Endothelial cell of umbilical vein (primary cell): ENCODE measurements at regions not wholly inside any gene's neighbourhood (a gene's known extent, or its start where the extent isn't known, plus 50 kb on each side); places are given as distances from the start of the nearest gene placed in this dataset.

Experiments
- BruUV-seq: library from RNA; stranded (reverse); fragments of 400-500 nt; replicated peaks from 2 replicates; lab custom pipeline; 2021; lab: Mats Ljungman, UMichigan
- CTCF ChIA-PET: fragments of 300-600, 350-600 bp; sonication (Branson Sonifier 250); formaldehyde crosslinking; loops from one replicate; lab custom pipeline; 2021; ENCODE audit warnings: antibody characterized with exemption, inconsistent platforms; lab: Charles Lee
- POLR2A ChIA-PET: fragments of 300-600, 350-600 bp; sonication (Branson Sonifier 250); formaldehyde crosslinking; loops from one replicate; lab custom pipeline; 2021; ENCODE audit warnings: antibody characterized with exemption, inconsistent platforms; lab: Charles Lee
- DNase-seq: peaks from one replicate; pipeline ENCODE4 v3.0.0-alpha.2; 2011; ENCODE audit warnings: low read depth, low spot score
- FAIRE-seq: peaks from 2 replicates; lab custom pipeline; 2011; peaks lifted over from hg19 to GRCh38; lab: Jason Lieb, UNC
- H2AFZ ChIP-seq: 2 replicates; pipeline ENCODE4 v1.6.0; 2012; ENCODE audit warnings: low read depth, low read length, control low read depth, inconsistent platforms
- H3K27ac ChIP-seq: 2 replicates; pipeline ENCODE4 v1.5.1; 2011; ENCODE audit warnings: low read depth, mild to moderate bottlenecking, control low read depth, low read length, moderate library complexity; ENCODE audit not compliant: insufficient read depth
- H3K27me3 ChIP-seq, 2 experiments: 2 replicates each; pipeline versions ENCODE4 v1.6.0 to v1.6.1; 2011; ENCODE audit warnings: low read length in 2 of 2, mixed read lengths in 1 of 2; ENCODE audit not compliant: control insufficient read depth in 2 of 2, insufficient read depth in 2 of 2
- H3K36me3 ChIP-seq, 2 experiments: 2 replicates in 1 of 2; 3 replicates in 1 of 2; pipeline ENCODE4 v1.5.1; 2011; ENCODE audit warnings: low read length in 2 of 2, mild to moderate bottlenecking in 1 of 2, moderate library complexity in 1 of 2; ENCODE audit not compliant: control insufficient read depth in 2 of 2, insufficient read depth in 2 of 2; ENCODE audit errors: extremely low read depth in 1 of 2
- H3K4me1 ChIP-seq: 3 replicates; pipeline ENCODE4 v1.5.1; 2011; ENCODE audit warnings: mild to moderate bottlenecking, low read length; ENCODE audit not compliant: control insufficient read depth, insufficient read depth; ENCODE audit errors: extremely low read depth
- H3K4me2 ChIP-seq: 2 replicates; pipeline ENCODE4 v1.6.1; 2011; ENCODE audit warnings: low read length, control low read depth, mixed read lengths; ENCODE audit not compliant: insufficient read depth
- H3K4me3 ChIP-seq, 3 experiments: fragments of 200-600 bp in 1 of 3; sonication (generic), shearing (Covaris generic) in 1 of 3; replicated peaks in 1 of 3; 2 replicates each; pipeline ENCODE4 v1.5.1; 2011 to 2016; ENCODE audit warnings: control low read depth in 3 of 3, low read length in 3 of 3, mild to moderate bottlenecking in 2 of 3, inconsistent platforms in 1 of 3, low read depth in 1 of 3, moderate library complexity in 1 of 3; ENCODE audit not compliant: insufficient read depth in 1 of 3
- H3K79me2 ChIP-seq: 2 replicates; pipeline ENCODE4 v1.6.0; 2012; ENCODE audit warnings: low read length, inconsistent platforms; ENCODE audit not compliant: control insufficient read depth, insufficient read depth
- H3K9ac ChIP-seq: replicated peaks from 2 replicates; pipeline ENCODE3; 2011; ENCODE audit warnings: low read length, control low read depth; ENCODE audit not compliant: insufficient read depth; ENCODE audit errors: extremely low read depth
- H3K9me1 ChIP-seq: replicated peaks from 3 replicates; pipeline ENCODE4 v1.6.0; 2011; ENCODE audit warnings: mild to moderate bottlenecking, low read length; ENCODE audit not compliant: control insufficient read depth, insufficient read depth; ENCODE audit errors: extremely low read depth
- H3K9me3 ChIP-seq: replicated peaks from 2 replicates; pipeline ENCODE4 v1.5.1; 2012; ENCODE audit warnings: low read length, inconsistent platforms; ENCODE audit not compliant: control insufficient read depth, insufficient read depth
- H4K20me1 ChIP-seq: replicated peaks from 2 replicates; pipeline ENCODE3; 2011; ENCODE audit warnings: mild to moderate bottlenecking, low read length; ENCODE audit not compliant: control insufficient read depth, insufficient read depth; ENCODE audit errors: extremely low read depth
- CTCF ChIP-seq, 2 donors: IDR thresholded peaks; 1 replicate in 1 of 2; 2 replicates in 1 of 2; pipeline ENCODE4 v1.5.1; 2011; ENCODE audit warnings: low read length in 2 of 2, mild to moderate bottlenecking in 2 of 2, moderate library complexity in 2 of 2, control low read depth in 1 of 2, inconsistent platforms in 1 of 2, low read depth in 1 of 2; ENCODE audit not compliant: insufficient read depth in 1 of 2; ENCODE audit errors: extremely low read depth in 1 of 2
- EZH2 ChIP-seq: IDR thresholded peaks from 2 replicates; pipeline ENCODE4 v1.6.1; 2012; ENCODE audit warnings: borderline replicate concordance, low read depth, mild to moderate bottlenecking, moderate library complexity, low read length, inconsistent platforms; ENCODE audit not compliant: severe bottlenecking
- FOS ChIP-seq: IDR thresholded peaks from 2 replicates; pipeline ENCODE4 v1.6.1; 2011; ENCODE audit warnings: mild to moderate bottlenecking, low read length, moderate library complexity, borderline replicate concordance; ENCODE audit not compliant: insufficient read depth
- GATA2 ChIP-seq: IDR thresholded peaks from 2 replicates; pipeline ENCODE4 v1.7.0; 2011; ENCODE audit warnings: low read depth, mild to moderate bottlenecking, moderate library complexity, mixed read lengths, low read length; ENCODE audit not compliant: insufficient read length, insufficient read depth
- JUN ChIP-seq: IDR thresholded peaks from 2 replicates; pipeline ENCODE4 v1.6.1; 2011; ENCODE audit warnings: borderline replicate concordance, low read depth; ENCODE audit not compliant: insufficient read length, insufficient read depth
- MAX ChIP-seq: IDR thresholded peaks from 2 replicates; pipeline ENCODE4 v1.6.1; 2011; ENCODE audit not compliant: insufficient read depth, insufficient read length
- MYC ChIP-seq: IDR thresholded peaks from one replicate; pipeline ENCODE4 v1.6.1; 2011; ENCODE audit warnings: mild to moderate bottlenecking, low read depth, low read length
- POLR2A ChIP-seq: IDR thresholded peaks from 2 replicates; pipeline ENCODE4 v1.6.1; 2012; ENCODE audit warnings: low read depth, mild to moderate bottlenecking, control low read depth, low read length
- POLR2AphosphoS5 ChIP-seq: IDR thresholded peaks from 2 replicates; pipeline ENCODE4 v1.6.1; 2012; ENCODE audit warnings: low read depth, mild to moderate bottlenecking, control low read depth, low read length, moderate library complexity; ENCODE audit not compliant: insufficient read depth
- dilution Hi-C: fragments of 300-500 bp; cut with MboI; formaldehyde crosslinking; loops from one replicate; pipeline ENCODE4 v1.15.0; 2019; ENCODE audit warnings: low sequenced_read_pairs; ENCODE audit not compliant: extremely low pct_ligation_motif_present
- intact Hi-C: fragments of 100-400 bp; cut with micrococcal nuclease; formaldehyde crosslinking; loops from one replicate; pipeline ENCODE4 v1.10.0; 2022

DNA sequence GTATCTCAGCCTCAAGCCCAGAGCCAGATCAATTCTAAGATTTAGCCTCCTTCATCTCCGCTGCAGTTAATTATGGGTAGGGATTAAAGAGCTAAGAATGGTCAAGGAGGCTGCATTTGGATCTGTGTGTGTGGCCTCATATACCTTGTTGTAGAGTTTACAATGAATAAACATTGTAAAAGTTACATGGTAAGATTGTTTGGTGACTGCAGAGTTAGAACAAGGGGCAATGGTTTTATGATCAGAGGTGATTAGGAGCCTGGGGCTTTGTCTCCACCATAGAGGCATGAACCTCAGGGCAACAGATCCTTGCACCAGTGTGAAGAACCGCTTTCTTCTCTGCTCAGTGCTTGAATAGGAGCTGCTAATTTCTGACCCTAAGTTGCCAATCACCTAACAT is 77.0 kb upstream of the MARK1 start:
- CTCF ChIA-PET: interaction anchor here (1.4 kb wide), 1 partner anchor 155 kb away, joined by 3 read pairs; no protein-coding TSS in a partner anchor

More for the DNA sequence above, 77.0 kb upstream of the MARK1 start:
- H3K9me3 ChIP-seq: no peaks in the 10 kb centered on the region
- no peak for FAIRE-seq
- H3K9me1 ChIP-seq: no peaks in the 10 kb centered on the region
- H3K4me1 ChIP-seq: no peaks in the 10 kb centered on the region
- TF ChIP-seq JUN: no peak
- TF ChIP-seq EZH2: no peak
- TF ChIP-seq POLR2AphosphoS5: no peak
- no peak for TF ChIP-seq FOS
- no peak for TF ChIP-seq POLR2A
- no peak for TF ChIP-seq MAX
- TF ChIP-seq GATA2: no peak
- TF ChIP-seq CTCF (IDR thresholded peaks at IDR 0.05; ENCODE audit: extremely low read depth in 1 of 2, insufficient read depth in 1 of 2, low read depth in 1 of 2, low read length in 2 of 2): no peak
- no peak for TF ChIP-seq MYC
- no peak overlapping the region for H3K4me3 ChIP-seq
- H3K27me3 ChIP-seq: no peaks in the 10 kb centered on the region
- dilution Hi-C loops: no loop called here
- no peak overlapping the region for H3K9ac ChIP-seq
- intact Hi-C loops: no loop called here
- no peak overlapping the region for H3K27ac ChIP-seq
- DNase-seq: no peak
- no peak overlapping the region for H2AFZ ChIP-seq
- POLR2A ChIA-PET: no interaction called here
- no TSS peak for BruUV-seq
- no peaks in the 10 kb centered on the region for H3K36me3 ChIP-seq
- no peaks in the 10 kb centered on the region for H3K79me2 ChIP-seq
- no peak overlapping the region for H3K4me2 ChIP-seq
- no peaks in the 10 kb centered on the region for H4K20me1 ChIP-seq
